ENCODE measurements at regions not wholly inside any gene's neighbourhood (a gene's known extent, or its start where the extent isn't known, plus 50 kb on each side); places are given as distances from the start of the nearest gene placed in this dataset.
"Not testable (repeated sequence)": the region's sequence is repeated elsewhere in the genome, so short reads cannot be mapped to it uniquely, and the experiment has no call there.

- TF ChIP-seq POLR2A (IDR thresholded peaks at IDR 0.05; ENCODE audit: low read length); GATA1 (IDR thresholded peaks at IDR 0.05; ENCODE audit: low read depth, low read length): not testable (repeated sequence)
Measured at GRCh38 chr1:149842458-149843064, 56.8 kb upstream of the BOLA1 start.

Data from erythroblast (primary cell).